ENCODE measurements at regions not wholly inside any gene's neighbourhood (a gene's known extent, or its start where the extent isn't known, plus 50 kb on each side); places are given as distances from the start of the nearest gene placed in this dataset.

GRCh38 chr2:153156743-153157142, 321.8 kb downstream of the RPRM start:
- no peak overlapping the region for H3K27ac ChIP-seq
- no peak for TF ChIP-seq EP300 (IDR thresholded peaks at IDR 0.05)
- no peak for TF ChIP-seq CTCF (IDR thresholded peaks at IDR 0.05)
- no peak for TF ChIP-seq POLR2A (IDR thresholded peaks at IDR 0.05)
- no peak overlapping the region for H3K4me3 ChIP-seq
- no peaks in the 10 kb centered on the region for H3K4me1 ChIP-seq
- WGBS, 2 donors = 74 to 80% methylated on average over 2 of the region's 2 CpGs
- no peak for DNase-seq (ENCODE audit: low spot score in 2 of 2)
- no peaks in the 10 kb centered on the region for H3K36me3 ChIP-seq
- H3K27me3 ChIP-seq = no peaks in the 10 kb centered on the region
- H3K9me3 ChIP-seq = peaks cover 0 to 11% (median 0%) of the 10 kb centered on the region in 4 donors

- H3K27ac ChIP-seq = no peak overlapping the region
- no peaks in the 10 kb centered on the region for H3K4me1 ChIP-seq
- no peak for DNase-seq (ENCODE audit: low spot score in 2 of 2)
- 90 to 91% methylated on average over 2 of the region's 2 CpGs for WGBS, 2 donors
- H3K27me3 ChIP-seq = no peaks in the 10 kb centered on the region
- H3K36me3 ChIP-seq = no peaks in the 10 kb centered on the region
- TF ChIP-seq POLR2A (IDR thresholded peaks at IDR 0.05) (no peak), CTCF (IDR thresholded peaks at IDR 0.05) (no peak), EP300 (IDR thresholded peaks at IDR 0.05) (no peak)
- no peak overlapping the region for H3K4me3 ChIP-seq
- peaks cover 0 to 11% (median 0%) of the 10 kb centered on the region in 4 donors for H3K9me3 ChIP-seq
These were observed 326.5 kb downstream of the RPRM start for GRCh38 chr2:153152036-153152435.

GRCh38 chr2:153145470-153145978, 333.0 kb downstream of the RPRM start:
- TF ChIP-seq POLR2A (IDR thresholded peaks at IDR 0.05) (no peak), EP300 (IDR thresholded peaks at IDR 0.05) (no peak), CTCF (IDR thresholded peaks at IDR 0.05) (no peak)
- DNase-seq (ENCODE audit: low spot score in 2 of 2) = no peak
- Histone ChIP-seq H3K4me1 (no peaks in the 10 kb centered on the region), H3K9me3 (no peaks in the 10 kb centered on the region), H3K36me3 (no peaks in the 10 kb centered on the region), H3K27me3 (no peaks in the 10 kb centered on the region), H3K4me3 (no peak overlapping the region), H3K27ac (no peak overlapping the region)
- WGBS, 2 donors = 43 to 58% methylated on average over 1 of the region's 1 CpG

- no peak for DNase-seq (ENCODE audit: low spot score in 2 of 2)
- Histone ChIP-seq H3K4me3 (no peak overlapping the region), H3K9me3 (no peaks in the 10 kb centered on the region), H3K27ac (no peak overlapping the region), H3K36me3 (no peaks in the 10 kb centered on the region), H3K27me3 (no peaks in the 10 kb centered on the region), H3K4me1 (no peaks in the 10 kb centered on the region)
- 59 to 62% methylated on average over 2 of the region's 2 CpGs for WGBS, 2 donors
- TF ChIP-seq EP300 (IDR thresholded peaks at IDR 0.05) = no peak
- TF ChIP-seq POLR2A (IDR thresholded peaks at IDR 0.05) = no peak
- no peak for TF ChIP-seq CTCF (IDR thresholded peaks at IDR 0.05)
These were observed 335.0 kb downstream of the RPRM start for GRCh38 chr2:153143540-153143939.

- Histone ChIP-seq H3K36me3 (no peaks in the 10 kb centered on the region), H3K9me3 (no peaks in the 10 kb centered on the region), H3K27ac (no peak overlapping the region), H3K27me3 (no peaks in the 10 kb centered on the region), H3K4me1 (no peaks in the 10 kb centered on the region), H3K4me3 (no peak overlapping the region)
- DNase-seq (ENCODE audit: low spot score in 2 of 2) = no peak
- TF ChIP-seq CTCF (IDR thresholded peaks at IDR 0.05) (no peak), POLR2A (IDR thresholded peaks at IDR 0.05) (no peak)
- WGBS, 2 donors = 89 to 95% methylated on average over 1 of the region's 1 CpG
These were observed 338.1 kb downstream of the RPRM start for GRCh38 chr2:153140498-153140897.
